OCI-LY7 (cell line): ENCODE measurements at regions not wholly inside any gene's neighbourhood (a gene's known extent, or its start where the extent isn't known, plus 50 kb on each side); places are given as distances from the start of the nearest gene placed in this dataset.

Source experiments
- BruUV-seq: library from RNA; stranded (reverse); fragments of 400-500 nt; replicated peaks from 2 replicates; lab custom pipeline; 2021; lab: Mats Ljungman, UMichigan
- CTCF ChIA-PET: fragments of 300-600 bp; sonication (Branson Sonifier 250); formaldehyde crosslinking; loops from one replicate; lab custom pipeline; 2022; ENCODE audit warnings: antibody characterized with exemption; ENCODE audit not compliant: unreplicated experiment; lab: Charles Lee
- POLR2A ChIA-PET: fragments of 300-600 bp; sonication (Branson Sonifier 250); formaldehyde crosslinking; loops from one replicate; lab custom pipeline; 2022; ENCODE audit warnings: antibody characterized with exemption; lab: Charles Lee
- DNase-seq: peaks from one replicate; pipeline ENCODE4 v3.0.0-alpha.2; 2015; ENCODE audit warnings: low spot score
- H2AFZ ChIP-seq: fragments of 200-600 bp; sonication (generic), shearing (Covaris generic); 2 replicates; pipeline ENCODE4 v1.6.1; 2014; ENCODE audit warnings: mild to moderate bottlenecking, antibody characterized with exemption, low read length, moderate library complexity
- H3K27ac ChIP-seq: fragments of 200-600 bp; sonication (generic); 2 replicates; pipeline ENCODE4 v1.5.1; 2014; ENCODE audit warnings: mixed run types, low read depth, mild to moderate bottlenecking, moderate library complexity, low read length, inconsistent platforms; ENCODE audit not compliant: poor library complexity, severe bottlenecking
- H3K36me3 ChIP-seq: fragments of 200-600 bp; sonication (generic); 2 replicates; pipeline ENCODE4 v1.6.1; 2014; ENCODE audit warnings: mild to moderate bottlenecking, antibody characterized with exemption, low read length, moderate library complexity, mixed read lengths; ENCODE audit not compliant: insufficient read depth
- H3K4me1 ChIP-seq: fragments of 200-600 bp; sonication (generic); 2 replicates; pipeline ENCODE4 v1.5.1; 2014; ENCODE audit warnings: mild to moderate bottlenecking, low read length; ENCODE audit not compliant: insufficient read depth, poor library complexity, severe bottlenecking
- H3K4me2 ChIP-seq: fragments of 200-600 bp; sonication (generic); 2 replicates; pipeline ENCODE4 v1.6.1; 2014; ENCODE audit warnings: mild to moderate bottlenecking, low read length
- H3K4me3 ChIP-seq: fragments of 200-600 bp; sonication (generic); 2 replicates; pipeline ENCODE4 v1.5.1; 2014; ENCODE audit warnings: mild to moderate bottlenecking, low read depth, low read length; ENCODE audit not compliant: poor library complexity, severe bottlenecking
- H3K79me2 ChIP-seq: fragments of 200-600 bp; sonication (generic); 2 replicates; pipeline ENCODE4 v1.6.1; 2016; ENCODE audit warnings: low read depth, mild to moderate bottlenecking, low read length, moderate library complexity, mixed read lengths; ENCODE audit not compliant: insufficient read depth
- H3K9me2 ChIP-seq: fragments of 200-600 bp; sonication (generic); 2 replicates; pipeline ENCODE4 v1.6.1; 2016; ENCODE audit warnings: mild to moderate bottlenecking, low read length, mixed read lengths; ENCODE audit not compliant: insufficient read depth
- H3K9me3 ChIP-seq: fragments of 200-600 bp; sonication (generic); 2 replicates; pipeline ENCODE4 v1.6.1; 2014; ENCODE audit warnings: mild to moderate bottlenecking, mixed run types, low read length, mixed read lengths
- H4K20me1 ChIP-seq: fragments of 200-600 bp; sonication (generic); 2 replicates; pipeline ENCODE4 v1.6.1; 2014; ENCODE audit warnings: mild to moderate bottlenecking, antibody characterized with exemption, low read length, moderate library complexity, mixed read lengths; ENCODE audit not compliant: insufficient read depth
- CTCF ChIP-seq: fragments of 200-600 bp; sonication (generic); conservative IDR thresholded peaks from 2 replicates; pipeline ENCODE4 v1.5.1; 2014; ENCODE audit warnings: mild to moderate bottlenecking, antibody characterized with exemption, low read length, moderate library complexity, mixed read lengths
- EZH2phosphoT487 ChIP-seq: fragments of 200-600 bp; sonication (generic); IDR thresholded peaks from 2 replicates; pipeline ENCODE4 v1.6.1; 2018; ENCODE audit warnings: low read depth, borderline replicate concordance, mild to moderate bottlenecking, mixed run types, antibody characterized with exemption, low read length, moderate library complexity, mixed read lengths
- intact Hi-C: fragments of 100-400 bp; cut with micrococcal nuclease; formaldehyde crosslinking; loops from one replicate; pipeline ENCODE4 v1.10.0; 2022; ENCODE audit not compliant: unreplicated experiment

GRCh38 chr15:81495780-81496467 lies 121.9 kb upstream of the TMC3 start:
- TF ChIP-seq CTCF (no peak), EZH2phosphoT487 (no peak)
- Histone ChIP-seq H3K79me2 (no peaks in the 10 kb centered on the region), H3K9me2 (no peaks in the 10 kb centered on the region), H3K9me3 (no peaks in the 10 kb centered on the region), H2AFZ (no peak overlapping the region), H3K4me1 (no peaks in the 10 kb centered on the region), H3K36me3 (no peaks in the 10 kb centered on the region), H3K4me2 (no peak overlapping the region), H3K4me3 (no peak overlapping the region), H4K20me1 (no peaks in the 10 kb centered on the region), H3K27ac (no peak overlapping the region)
- no TSS peak for BruUV-seq
- POLR2A ChIA-PET = no interaction called here
- intact Hi-C loops = no loop called here
- CTCF ChIA-PET = no interaction called here
- no peak for DNase-seq

GRCh38 chr15:81492969-81493645 lies 119.1 kb upstream of the TMC3 start:
- ChIA-PET CTCF (no interaction called here), POLR2A (no interaction called here)
- H3K79me2 ChIP-seq = no peaks in the 10 kb centered on the region
- no peak for DNase-seq
- no peak overlapping the region for H3K27ac ChIP-seq
- no peaks in the 10 kb centered on the region for H3K9me3 ChIP-seq
- H3K4me3 ChIP-seq = no peak overlapping the region
- H2AFZ ChIP-seq = no peak overlapping the region
- no peaks in the 10 kb centered on the region for H4K20me1 ChIP-seq
- no TSS peak for BruUV-seq
- intact Hi-C loops = no loop called here
- no peaks in the 10 kb centered on the region for H3K9me2 ChIP-seq
- no peaks in the 10 kb centered on the region for H3K4me1 ChIP-seq
- H3K4me2 ChIP-seq = no peak overlapping the region
- H3K36me3 ChIP-seq = no peaks in the 10 kb centered on the region
- TF ChIP-seq CTCF = no peak
- no peak for TF ChIP-seq EZH2phosphoT487
